ENCODE measurements at regions not wholly inside any gene's neighbourhood (a gene's known extent, or its start where the extent isn't known, plus 50 kb on each side); places are given as distances from the start of the nearest gene placed in this dataset.
"Not testable (repeated sequence)": the region's sequence is repeated elsewhere in the genome, so short reads cannot be mapped to it uniquely, and the experiment has no call there.

DNA sequence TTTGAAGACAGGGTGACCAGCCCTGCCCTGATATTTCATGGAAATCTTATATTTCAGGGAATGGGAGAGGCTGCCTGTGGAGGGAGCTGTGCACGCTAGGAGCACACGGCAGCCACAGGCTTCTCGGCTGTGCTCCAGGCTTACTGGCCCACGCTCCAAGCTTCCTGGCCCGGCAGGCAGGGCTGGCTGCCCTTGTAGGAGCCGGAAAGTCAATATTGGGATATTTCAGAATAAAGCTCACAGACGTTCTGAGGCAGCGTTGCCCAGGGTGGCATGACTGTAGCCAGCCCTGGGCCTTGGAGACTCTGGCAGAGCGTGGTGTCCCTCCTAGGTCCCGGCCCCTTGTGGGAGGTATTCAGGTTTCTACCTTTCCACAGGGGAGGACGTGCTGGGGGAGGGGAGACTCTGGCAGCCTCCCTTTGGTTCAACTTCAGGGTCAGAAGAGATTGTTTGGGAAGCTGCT is 95.6 kb downstream of the NPIPB11 start:
- no peak for DNase-seq (ENCODE audit: low read depth)

DNA sequence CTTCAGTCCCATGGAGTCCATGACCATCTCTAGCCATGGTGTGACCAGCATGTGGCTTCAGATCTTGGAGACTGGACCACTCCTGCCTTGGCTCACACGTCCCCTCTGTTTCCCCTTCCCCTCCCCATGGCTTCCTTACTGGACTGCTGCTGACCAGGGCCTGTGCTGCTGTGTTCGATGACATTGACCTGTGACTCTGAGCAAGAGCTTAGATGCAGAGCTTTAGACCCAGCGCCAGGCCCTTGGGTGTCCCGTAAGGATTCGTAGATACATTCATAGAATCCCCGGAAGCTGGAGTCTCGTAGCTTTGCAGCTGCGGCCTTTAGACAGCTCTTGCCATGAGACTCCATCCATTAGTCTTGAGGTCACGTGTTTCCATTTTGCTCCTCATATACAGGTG is 96.3 kb downstream of the NPIPB11 start:
- not testable (repeated sequence) for DNase-seq (ENCODE audit: low read depth)

DNA sequence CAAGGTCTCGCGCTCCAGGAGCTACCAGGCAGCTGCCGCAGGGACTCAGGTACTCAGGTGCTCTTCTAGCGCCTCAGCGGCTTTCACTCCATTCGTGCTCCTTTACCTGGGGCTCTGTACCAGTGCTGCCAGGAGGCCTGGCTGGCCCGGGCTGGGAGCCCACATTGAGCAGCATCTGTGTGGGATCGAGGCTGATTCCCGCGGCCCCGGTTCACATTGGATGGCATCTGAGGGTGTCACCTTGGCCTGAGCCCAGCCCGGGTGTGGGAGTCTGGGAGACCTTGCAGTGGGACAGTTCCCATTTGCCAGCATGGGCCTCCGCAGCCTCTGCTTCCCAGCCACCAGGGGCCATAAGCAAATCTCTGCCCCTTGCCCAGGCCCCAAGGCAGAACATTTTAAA is 96.9 kb downstream of the NPIPB11 start:
- not testable (repeated sequence) for DNase-seq (ENCODE audit: low read depth)

DNA sequence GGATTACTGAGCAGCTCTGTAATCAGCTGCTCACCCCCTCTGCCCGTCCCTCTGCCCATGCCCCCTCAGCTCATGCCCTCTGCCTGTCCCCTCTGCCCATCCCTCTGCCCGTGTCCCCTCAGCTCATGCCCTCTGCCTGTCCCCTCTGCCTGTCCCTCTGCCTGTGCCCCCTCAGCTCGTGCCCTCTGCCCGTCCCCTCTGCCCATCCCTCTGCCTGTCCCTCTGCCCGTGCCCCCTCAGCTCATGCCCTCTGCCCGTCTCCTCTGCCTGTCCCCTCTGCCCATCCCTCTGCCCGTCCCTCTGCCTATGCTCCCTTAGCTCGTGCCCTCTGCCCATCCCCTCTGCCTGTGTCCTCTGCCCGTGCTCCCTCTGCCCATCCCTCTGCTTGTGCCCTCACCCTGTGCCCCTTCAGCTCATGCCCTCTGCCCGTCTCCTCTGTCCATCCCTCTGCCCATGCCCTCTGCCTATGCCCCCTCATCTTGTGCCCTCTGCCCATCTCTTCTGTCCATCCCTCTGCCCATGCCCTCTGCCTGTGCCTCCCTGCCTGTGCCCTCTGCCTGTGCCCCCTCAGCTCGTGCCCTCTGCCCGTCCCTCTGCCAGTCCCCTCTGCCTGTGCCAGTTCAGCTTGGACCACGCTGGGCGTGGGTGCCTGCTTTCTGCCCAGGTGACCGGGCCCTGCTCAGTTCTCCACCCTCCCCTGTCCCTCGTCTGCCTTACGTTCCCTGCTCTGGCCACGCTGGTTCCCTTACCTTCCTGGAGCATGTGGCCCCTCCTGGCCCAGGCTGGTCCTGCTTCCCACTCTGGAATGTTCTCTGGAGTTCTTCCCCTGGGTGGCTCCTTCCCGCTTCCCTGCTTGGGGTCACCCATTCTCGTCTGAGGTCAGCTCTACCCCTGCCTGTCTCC is 97.6 kb downstream of the NPIPB11 start:
- no peak for DNase-seq (ENCODE audit: low read depth)

DNA sequence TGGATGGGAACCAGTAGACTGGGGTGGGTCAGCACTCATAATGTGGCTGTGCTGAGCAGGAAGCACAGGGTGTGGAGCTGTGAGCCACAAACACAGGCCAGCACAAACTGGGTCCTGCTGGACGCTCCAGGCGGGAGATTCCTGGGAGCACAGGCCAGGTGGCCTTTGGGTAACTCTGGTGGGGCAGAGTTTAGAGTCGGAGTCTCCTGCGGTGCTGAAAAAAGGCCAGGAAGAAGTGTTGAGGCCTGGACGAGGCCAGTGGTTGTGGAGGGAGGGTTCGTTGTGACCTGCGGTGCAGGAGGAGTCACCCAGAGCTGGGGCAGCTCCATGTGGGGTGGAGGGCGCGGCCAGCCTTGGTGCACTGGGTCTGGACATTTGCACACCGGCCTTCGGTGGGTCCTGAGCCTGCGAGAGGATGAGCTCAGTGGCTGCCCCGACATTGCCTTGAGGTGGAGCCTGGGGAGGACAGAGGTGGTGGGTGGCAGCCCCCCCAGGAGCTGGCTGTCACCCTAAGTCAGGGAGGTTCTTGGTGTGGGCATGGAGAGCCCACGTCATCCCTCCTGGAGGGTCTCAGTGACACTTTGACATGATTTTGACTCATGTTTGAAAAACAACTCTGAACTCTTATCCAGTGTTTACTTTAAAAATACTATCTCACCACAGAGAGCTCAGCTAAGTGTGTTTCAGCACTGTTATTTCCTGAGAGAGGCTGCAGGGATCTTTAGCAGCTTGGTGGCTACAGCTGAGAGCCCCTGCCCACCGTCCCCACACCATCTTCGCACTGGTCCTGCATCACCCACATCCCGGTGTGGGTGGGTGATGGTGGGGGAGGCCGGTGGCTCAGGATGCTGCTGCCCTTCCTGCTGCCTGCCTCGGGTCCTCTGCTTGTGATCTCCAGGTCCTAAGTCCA is 98.7 kb downstream of the NPIPB11 start:
- no peak for DNase-seq (ENCODE audit: low read depth)

DNA sequence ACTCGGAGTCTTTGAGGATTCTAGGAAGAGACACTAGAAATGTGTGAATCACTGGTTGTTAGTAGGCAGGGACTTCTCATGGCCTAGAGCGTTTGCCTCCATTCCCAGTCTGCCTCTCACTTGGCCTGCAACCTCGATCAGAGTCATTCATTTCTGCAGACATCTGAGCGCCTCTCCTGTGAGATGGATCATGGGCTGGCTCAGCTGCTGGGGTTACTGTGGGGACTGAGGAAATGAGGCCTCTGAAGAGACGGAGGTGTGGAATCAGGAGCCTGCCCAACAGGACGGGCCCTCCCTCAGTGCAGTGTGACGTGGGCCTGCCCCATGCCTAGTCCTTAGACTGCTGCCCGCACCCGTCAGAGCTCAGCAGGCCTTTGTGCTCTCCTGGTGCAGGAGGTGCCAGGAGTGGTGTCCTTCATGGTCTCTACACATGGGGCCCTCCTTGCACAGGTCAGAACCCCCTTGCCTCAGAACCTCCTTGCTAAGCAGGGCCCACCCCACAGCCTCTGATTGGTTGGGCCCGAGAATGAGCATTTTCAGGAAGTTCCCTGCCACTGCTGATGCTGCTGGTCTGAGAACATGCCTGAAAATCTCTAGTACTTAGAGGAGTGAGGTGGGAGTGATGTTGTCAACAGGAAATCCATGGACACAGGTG is 99.4 kb downstream of the NPIPB11 start:
- no peak for DNase-seq (ENCODE audit: low read depth)

DNA sequence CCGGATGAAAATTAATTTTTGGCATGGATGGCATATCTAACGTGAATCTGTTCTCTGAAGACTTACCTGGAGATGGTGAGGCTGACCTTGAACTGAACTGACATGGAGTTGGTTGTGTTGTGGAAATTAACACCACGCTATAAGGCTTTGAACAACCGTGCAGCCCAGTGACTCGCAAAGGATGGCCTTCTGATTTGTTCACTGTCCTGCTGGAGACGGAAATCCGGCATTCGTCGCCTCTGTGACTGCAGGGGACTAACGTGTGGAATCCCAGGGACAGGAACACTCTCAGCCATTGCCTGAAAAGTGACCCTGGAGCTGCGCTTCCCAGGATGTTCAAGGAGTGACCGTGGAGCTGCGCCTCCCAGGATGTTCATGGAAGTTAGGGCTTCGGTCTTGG is 100.3 kb downstream of the NPIPB11 start:
- DNase-seq (ENCODE audit: low read depth): no peak

DNA sequence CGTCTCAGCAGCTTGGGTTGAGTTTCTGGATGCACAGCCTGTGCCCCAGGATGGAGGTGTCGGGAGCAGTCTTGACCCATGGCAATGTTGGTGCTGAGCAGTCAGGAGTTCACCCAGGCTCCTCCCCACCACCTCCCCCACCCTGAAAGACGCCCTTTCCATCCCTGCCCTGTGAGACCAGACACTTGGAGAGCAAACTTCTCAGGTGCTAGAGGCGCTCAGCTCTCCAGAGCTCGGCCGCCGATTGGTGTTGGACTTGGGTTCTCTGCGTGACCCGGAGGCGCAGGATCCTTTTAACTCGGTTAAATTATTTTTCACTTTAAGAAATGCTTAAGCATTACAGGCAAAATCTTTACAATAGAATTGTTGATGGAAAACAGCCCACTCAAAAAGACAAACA is 101.5 kb downstream of the NPIPB11 start:
- DNase-seq (ENCODE audit: low read depth): not testable (repeated sequence)

DNA sequence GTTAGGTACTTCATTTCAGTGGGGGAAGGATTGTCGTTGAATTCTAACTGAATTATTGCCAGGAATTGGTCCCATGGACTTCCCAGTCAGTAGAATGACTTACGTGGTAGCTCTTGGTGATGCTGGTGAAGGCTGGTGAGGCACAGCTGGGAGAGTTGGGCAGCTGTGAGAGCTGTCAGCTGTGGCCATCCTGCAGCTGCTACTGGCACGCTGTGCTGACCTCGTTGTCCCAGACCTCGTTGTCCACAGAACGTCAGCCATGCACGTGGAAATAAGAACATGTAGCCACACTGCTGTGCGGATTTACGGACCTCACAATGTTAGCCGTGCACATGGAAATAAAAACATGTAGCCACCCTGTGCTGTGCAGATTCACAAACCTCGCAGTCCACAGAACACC is 102.3 kb downstream of the NPIPB11 start:
- DNase-seq (ENCODE audit: low read depth): no peak

DNA sequence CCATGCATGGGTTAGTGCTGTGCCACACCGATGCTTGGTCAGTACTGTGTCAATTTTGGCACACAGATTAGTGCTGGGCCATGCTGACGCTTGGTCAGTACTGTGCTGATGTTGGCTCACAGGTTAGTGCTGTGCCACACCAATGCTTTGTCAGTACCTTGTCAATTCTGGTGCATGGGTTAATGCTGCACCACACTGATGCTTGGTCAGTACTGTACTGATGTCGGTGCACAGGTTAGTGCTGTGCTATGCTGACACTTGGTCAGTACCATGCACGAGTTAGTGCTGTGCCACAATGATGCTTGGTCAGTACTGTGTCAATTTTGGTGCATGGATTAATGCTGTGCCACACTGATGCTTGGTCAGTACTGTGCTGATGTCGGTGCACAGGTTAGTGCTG is 103.0 kb downstream of the NPIPB11 start:
- no peak for DNase-seq (ENCODE audit: low read depth)

DNA sequence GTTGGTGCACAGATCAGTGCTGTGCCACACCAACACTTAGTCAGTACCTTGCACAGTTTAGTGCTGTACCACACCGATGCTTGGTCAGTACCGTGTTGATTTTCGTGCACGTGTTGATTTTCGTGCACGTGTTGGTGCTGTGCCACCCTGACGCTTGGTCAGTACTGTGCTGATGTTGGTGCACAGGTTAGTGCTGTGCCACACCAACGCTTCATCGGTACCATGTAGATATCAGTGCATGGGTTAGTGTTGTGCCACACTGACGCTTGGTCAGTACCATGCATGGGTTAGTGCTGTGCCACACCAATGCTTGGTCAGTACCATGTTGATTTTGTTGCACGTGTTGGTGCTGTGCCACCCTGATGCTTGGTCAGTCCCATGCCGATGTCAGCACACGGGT is 103.5 kb downstream of the NPIPB11 start:
- no peak for DNase-seq (ENCODE audit: low read depth)

DNA sequence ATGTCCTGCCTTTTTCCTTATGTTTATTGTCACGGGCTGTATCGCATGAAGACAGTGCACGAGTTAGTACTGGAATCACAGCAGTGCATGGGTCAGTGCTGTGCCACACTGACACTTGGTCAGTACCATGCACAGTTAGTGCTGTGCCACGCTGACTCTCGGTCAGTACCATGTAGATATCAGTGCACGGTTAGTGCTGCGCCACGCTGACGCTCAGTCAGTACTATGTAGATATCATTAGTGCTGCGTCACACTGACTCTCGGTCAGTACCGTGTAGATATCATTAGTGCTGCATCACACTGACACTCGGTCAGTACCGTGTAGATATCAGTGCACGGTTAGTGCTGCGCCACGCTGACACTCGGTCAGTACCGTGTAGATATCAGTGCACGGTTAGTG is 104.1 kb downstream of the NPIPB11 start:
- not testable (repeated sequence) for DNase-seq (ENCODE audit: low read depth)

DNA sequence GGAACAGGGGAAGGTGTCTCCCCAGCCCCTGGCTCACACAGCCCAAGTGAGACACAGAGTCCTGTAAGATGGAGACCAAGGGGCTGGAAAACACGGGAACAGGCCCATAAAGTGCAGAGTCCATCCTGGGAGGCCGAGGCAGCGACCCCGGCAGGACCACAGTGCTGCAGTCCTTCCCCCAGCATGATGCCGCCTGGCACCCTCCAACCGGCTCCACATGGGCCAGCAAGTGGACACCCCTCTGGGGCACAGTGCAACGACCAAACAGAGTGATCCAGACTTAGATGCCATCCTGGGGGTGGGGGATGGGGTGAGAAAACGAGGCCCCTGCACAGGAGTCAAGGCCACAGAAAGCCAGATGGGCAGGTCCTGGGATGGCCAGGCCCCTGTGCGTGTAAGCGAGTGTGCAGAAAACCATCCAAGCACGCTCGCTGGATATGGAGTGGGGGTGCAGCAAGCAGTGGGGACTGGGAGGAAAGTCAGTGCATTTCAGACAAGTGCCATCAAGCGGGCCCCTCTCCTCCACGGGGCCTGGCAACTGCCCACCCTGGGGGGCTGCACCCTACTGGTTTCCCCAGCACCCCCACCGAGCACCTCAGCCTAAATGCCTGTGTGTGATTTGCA is 104.7 kb downstream of the NPIPB11 start:
- not testable (repeated sequence) for DNase-seq (ENCODE audit: low read depth)

DNA sequence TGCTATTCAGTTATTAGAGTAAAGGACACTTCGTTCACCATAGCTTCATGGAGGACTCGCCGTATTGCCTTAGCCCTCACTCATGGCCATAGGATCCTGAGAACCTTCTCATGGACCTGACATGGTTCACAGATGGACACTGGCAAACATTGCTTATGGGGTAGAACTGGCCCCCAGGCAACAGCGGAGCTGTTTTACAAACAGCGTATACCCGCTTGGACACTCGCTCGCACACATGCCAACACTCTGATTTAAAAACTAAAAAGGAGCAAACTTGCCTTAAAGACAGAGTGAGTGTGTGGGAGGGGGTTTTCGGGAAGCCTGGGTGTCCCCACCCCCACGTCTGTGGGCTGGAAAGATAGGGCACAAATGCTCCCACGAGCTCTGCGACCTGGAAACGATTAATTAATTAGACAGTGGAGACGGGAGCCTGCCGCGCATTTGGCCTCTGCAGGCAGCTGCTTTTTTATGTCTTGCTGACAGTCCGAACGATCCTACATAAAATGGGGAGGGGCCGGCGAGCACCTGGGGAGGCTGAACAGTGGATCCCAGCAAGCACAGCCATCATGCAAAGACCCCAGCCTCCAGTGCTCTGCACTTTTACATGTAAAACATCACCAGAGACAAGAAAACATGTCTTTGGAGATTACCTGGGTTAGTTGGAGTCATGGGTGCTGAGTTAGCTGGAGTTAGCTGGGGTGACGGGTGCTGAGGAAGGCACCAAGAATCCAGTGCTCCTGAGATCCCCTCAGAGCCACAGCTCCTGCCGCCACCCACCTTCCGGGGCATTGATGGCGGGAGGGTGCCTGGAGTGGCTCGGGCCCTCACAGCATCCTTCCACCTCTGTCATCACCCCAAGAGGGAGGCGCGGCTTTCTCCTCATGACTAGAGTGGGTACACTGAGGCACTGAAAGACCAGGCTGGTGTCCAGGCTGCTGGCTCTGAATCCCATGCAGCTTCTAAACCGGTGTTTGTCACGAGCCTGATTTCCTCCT is 105.7 kb downstream of the NPIPB11 start:
- DNase-seq (ENCODE audit: low read depth): not testable (repeated sequence)

DNA sequence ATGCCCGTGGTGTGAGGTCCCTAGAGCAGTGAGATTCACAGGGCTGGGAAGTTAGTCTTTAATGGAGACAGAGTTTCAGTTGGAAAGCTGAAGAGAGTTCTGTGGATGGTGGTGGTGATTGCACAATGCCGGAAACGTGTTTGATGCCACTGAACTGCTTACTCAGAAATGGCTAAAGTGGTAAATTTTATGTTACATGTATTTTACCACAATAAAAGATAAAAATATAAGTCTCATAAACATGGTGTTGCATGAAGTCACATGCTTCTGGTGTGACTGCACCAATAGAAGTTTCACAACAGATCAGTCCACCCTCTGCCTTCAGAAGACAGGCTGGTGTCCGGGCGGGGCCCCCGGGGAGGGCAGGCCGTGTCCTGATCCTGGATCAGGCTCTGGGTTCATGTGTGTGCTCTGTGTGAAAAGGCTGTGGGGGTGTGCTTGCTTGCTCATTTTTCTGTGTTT is 106.5 kb downstream of the NPIPB11 start:
- not testable (repeated sequence) for DNase-seq (ENCODE audit: low read depth)

DNA sequence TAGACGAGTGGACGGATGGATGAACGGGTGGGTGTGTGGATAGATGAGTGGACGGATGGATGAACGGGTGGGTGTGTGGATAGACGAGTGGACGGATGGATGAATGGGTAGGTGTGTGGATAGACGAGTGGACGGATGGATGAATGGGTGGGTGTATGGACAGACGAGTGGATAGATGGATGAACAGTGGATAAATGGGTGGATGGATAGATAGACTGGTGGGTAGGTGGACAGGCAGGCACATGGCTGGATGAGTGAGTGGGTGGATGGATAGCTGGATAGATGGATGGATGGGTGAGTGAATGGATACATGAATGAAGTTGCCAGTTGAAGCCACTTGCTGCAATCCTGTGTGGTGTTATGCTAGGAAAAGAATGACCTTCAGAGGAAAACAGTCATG is 107.5 kb downstream of the NPIPB11 start:
- not testable (repeated sequence) for DNase-seq (ENCODE audit: low read depth)

DNA sequence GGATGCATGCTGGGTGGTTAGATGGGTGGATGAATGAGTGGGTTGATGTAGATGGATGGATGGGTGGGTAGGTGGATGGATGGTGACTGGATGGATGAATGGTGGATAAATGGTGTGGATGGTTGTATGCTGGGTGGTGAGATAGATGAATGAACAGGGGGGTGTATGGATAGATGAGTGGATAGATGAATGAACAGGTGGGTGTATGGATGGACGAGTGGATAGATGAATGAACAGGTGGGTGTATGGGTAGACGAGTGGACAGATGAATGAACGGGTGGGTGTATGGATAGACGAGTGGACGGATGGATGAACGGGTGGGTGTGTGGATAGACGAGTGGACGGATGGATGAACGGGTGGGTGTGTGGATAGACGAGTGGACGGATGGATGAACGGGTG is 108.2 kb downstream of the NPIPB11 start:
- DNase-seq (ENCODE audit: low read depth): not testable (repeated sequence)

DNA sequence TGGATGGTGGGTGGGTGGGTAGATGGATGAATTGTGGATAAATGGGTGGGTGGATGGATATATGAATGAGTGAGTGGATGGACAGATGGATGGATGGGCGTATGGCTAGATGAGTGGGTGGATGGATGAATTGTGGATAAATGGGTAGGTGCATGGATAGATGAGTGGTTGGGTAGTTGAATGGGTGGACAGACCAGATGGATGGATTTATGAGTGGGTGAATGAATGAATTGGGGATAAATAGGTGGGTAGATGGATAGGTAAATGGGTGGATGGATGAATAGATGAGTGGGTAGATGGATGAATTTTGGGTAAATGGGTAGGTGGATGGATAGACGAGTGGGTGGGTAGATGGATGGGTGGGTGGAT is 108.7 kb downstream of the NPIPB11 start:
- not testable (repeated sequence) for DNase-seq (ENCODE audit: low read depth)

DNA sequence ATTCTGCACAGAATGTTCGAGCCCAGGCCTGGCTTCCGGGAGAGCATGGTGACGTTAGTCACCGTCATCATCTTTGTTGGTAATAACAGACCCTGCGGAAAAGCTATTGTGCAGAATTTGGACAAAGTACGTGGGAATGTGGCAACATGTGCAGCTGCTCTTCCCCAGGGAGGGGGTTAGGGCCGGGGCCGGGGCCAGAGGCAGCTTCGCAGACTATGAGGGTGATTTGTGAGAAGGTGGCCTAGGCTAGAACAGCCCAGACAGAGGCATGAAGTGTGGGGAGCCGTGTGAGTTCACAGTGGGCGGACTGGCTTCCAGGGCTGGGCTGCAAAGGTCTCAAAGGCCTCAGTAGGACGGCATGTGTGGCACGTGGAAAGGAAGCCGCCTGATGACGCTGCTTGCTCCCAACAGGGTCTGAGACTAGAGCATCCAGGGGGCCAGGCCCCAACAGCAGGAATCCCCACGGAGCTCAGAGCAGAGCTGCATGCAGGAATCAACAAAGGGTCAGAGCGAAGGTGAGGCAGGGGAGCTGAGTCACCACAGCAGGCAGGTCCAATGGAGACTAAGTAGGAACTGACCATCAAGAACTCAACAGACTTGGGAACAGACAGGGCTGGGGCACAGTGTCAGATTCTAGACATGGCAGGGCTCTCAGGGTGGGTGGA is 109.2 kb downstream of the NPIPB11 start:
- not testable (repeated sequence) for DNase-seq (ENCODE audit: low read depth)

DNA sequence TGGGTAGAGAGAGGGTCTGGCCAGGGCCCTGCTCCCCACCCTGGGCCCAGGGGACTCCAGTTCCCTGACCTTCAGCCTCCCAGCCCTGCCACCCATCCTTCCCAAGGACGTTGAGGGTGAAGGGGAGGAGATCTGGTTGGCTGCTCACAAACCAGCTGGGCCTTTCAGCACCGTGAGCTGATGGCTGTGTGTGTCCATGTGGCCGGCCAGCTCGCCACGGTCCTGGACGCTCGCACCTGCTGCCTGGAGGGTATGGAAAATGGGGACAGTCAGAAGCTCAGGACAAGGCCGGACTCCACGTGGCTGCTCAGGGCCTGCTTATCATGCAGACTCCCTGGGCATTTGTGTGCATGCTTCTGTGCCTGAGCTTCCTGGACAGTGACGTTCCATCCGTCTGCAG is 110.3 kb downstream of the NPIPB11 start:
- not testable (repeated sequence) for DNase-seq (ENCODE audit: low read depth)

Measured in renal cortical epithelial cell (primary cell).